GM23248 (cell line): ENCODE measurements at regions not wholly inside any gene's neighbourhood (a gene's known extent, or its start where the extent isn't known, plus 50 kb on each side); places are given as distances from the start of the nearest gene placed in this dataset.

ENCODE experiments used
- EZH2 ChIP-seq: fragments of 200-600 bp; sonication (generic); IDR thresholded peaks from 2 replicates; pipeline ENCODE4 v1.6.1; 2018; ENCODE audit warnings: antibody characterized with exemption, mild to moderate bottlenecking; ENCODE audit not compliant: insufficient read depth, poor library complexity, severe bottlenecking
- EZH2phosphoT487 ChIP-seq: fragments of 200-600 bp; sonication (generic); IDR thresholded peaks from 2 replicates; pipeline ENCODE4 v1.6.1; 2018; ENCODE audit warnings: antibody characterized with exemption, moderate library complexity, mild to moderate bottlenecking, low read depth; ENCODE audit not compliant: insufficient read depth

GRCh38 chr15:75143738-75144334 is 57.8 kb upstream of the C15orf39 start:
- TF ChIP-seq EZH2 = no peak
- TF ChIP-seq EZH2phosphoT487 = no peak
